ENCODE measurements at regions not wholly inside any gene's neighbourhood (a gene's known extent, or its start where the extent isn't known, plus 50 kb on each side); places are given as distances from the start of the nearest gene placed in this dataset.

GRCh38 chr21:22544747-22545146, 1546.5 kb downstream of the NCAM2 start:
- TF ChIP-seq CTCF (IDR thresholded peaks at IDR 0.05; ENCODE audit: insufficient read depth, low read length, poor library complexity, severe bottlenecking) (no peak), EZH2phosphoT487 (conservative IDR thresholded peaks at IDR 0.05; ENCODE audit: low read length) (no peak)
